GM23338 (cell line): ENCODE measurements at regions not wholly inside any gene's neighbourhood (a gene's known extent, or its start where the extent isn't known, plus 50 kb on each side); places are given as distances from the start of the nearest gene placed in this dataset.

Experiments
- ATAC-seq: fragments of 200-7000 bp; cut with Tn5 transposase; 3 replicates; pipeline ENCODE4 v1.9.1; 2020
- DNase-seq: peaks from one replicate; pipeline ENCODE4 v3.0.0-alpha.2; 2015; ENCODE audit warnings: low spot score
- H2AFZ ChIP-seq: fragments of 200-600 bp; sonication (generic); 2 replicates; pipeline ENCODE4 v1.8.0; 2016; ENCODE audit warnings: antibody characterized with exemption, mild to moderate bottlenecking, moderate library complexity
- H3F3A ChIP-seq: fragments of 200-600 bp; sonication (generic); replicated peaks from 2 replicates; pipeline ENCODE4 v1.8.0; 2017; ENCODE audit warnings: antibody characterized with exemption, mixed run types, low read depth
- H3K27ac ChIP-seq: fragments of 200-600 bp; sonication (generic); 2 replicates; pipeline ENCODE4 v1.6.1; 2016; ENCODE audit warnings: low read depth
- H3K27me3 ChIP-seq: fragments of 200-600 bp; sonication (generic); 2 replicates; pipeline ENCODE4 v1.8.0; 2016; ENCODE audit warnings: mild to moderate bottlenecking, mixed run types, moderate library complexity; ENCODE audit not compliant: insufficient read depth
- H3K36me3 ChIP-seq: fragments of 200-600 bp; sonication (generic); 2 replicates; pipeline ENCODE4 v1.8.0; 2016; ENCODE audit warnings: mild to moderate bottlenecking; ENCODE audit not compliant: insufficient read depth
- H3K4me1 ChIP-seq: fragments of 200-600 bp; sonication (generic); 2 replicates; pipeline ENCODE4 v1.8.0; 2016; ENCODE audit warnings: mild to moderate bottlenecking, moderate library complexity; ENCODE audit not compliant: insufficient read depth
- H3K4me2 ChIP-seq: fragments of 200-600 bp; sonication (generic); 2 replicates; pipeline ENCODE4 v1.7.1; 2017; ENCODE audit warnings: mixed run types
- H3K4me3 ChIP-seq: fragments of 200-600 bp; sonication (generic); 2 replicates; pipeline ENCODE4 v1.6.1; 2016; ENCODE audit warnings: mixed run types
- H3K79me2 ChIP-seq: fragments of 200-600 bp; sonication (generic); replicated peaks from 2 replicates; pipeline ENCODE4 v1.8.0; 2017; ENCODE audit warnings: mild to moderate bottlenecking; ENCODE audit not compliant: insufficient read depth
- H3K9me2 ChIP-seq: fragments of 200-600 bp; sonication (generic); 2 replicates; pipeline ENCODE4 v1.8.0; 2017; ENCODE audit not compliant: insufficient read depth
- H4K20me1 ChIP-seq: fragments of 200-600 bp; sonication (generic); replicated peaks from 2 replicates; pipeline ENCODE4 v1.8.0; 2017; ENCODE audit warnings: mild to moderate bottlenecking; ENCODE audit not compliant: insufficient read depth
- H3K27ac Mint-ChIP-seq: 2 replicates; pipeline ENCODE4 v1.8.0; 2020; ENCODE audit warnings: inconsistent platforms, mild to moderate bottlenecking, moderate library complexity, mixed read lengths
- H3K27me3 Mint-ChIP-seq: 3 replicates; pipeline ENCODE4 v1.8.0; 2022; ENCODE audit warnings: low read depth, mild to moderate bottlenecking, moderate library complexity, mixed read lengths, inconsistent platforms; ENCODE audit not compliant: insufficient read depth, poor library complexity
- H3K36me3 Mint-ChIP-seq: 3 replicates; pipeline ENCODE4 v1.8.0; 2021; ENCODE audit warnings: low read depth, mild to moderate bottlenecking, inconsistent platforms, moderate library complexity, mixed read lengths
- H3K4me1 Mint-ChIP-seq: 3 replicates; pipeline ENCODE4 v1.8.0; 2020; ENCODE audit warnings: mild to moderate bottlenecking, inconsistent platforms, mixed read lengths
- H3K4me3 Mint-ChIP-seq: 3 replicates; pipeline ENCODE4 v1.8.0; 2021; ENCODE audit warnings: moderate library complexity, mild to moderate bottlenecking, inconsistent platforms, mixed read lengths
- H3K9me3 Mint-ChIP-seq: 3 replicates; pipeline ENCODE4 v1.8.0; 2020; ENCODE audit warnings: moderate library complexity, mild to moderate bottlenecking, inconsistent platforms, mixed read lengths
- CTCF ChIP-seq, 2 experiments: fragments of 200-600 bp in 1 of 2; sonication (generic) in 1 of 2; conservative IDR thresholded peaks; 2 replicates each; pipeline versions ENCODE4 v1.5.1 to v1.6.1; 2016 to 2017; ENCODE audit warnings: antibody characterized with exemption in 2 of 2, low read depth in 2 of 2, mild to moderate bottlenecking in 2 of 2, moderate library complexity in 1 of 2
- ETS1 ChIP-seq: IDR thresholded peaks from 2 replicates; pipeline ENCODE4 v1.6.1; 2016; ENCODE audit warnings: antibody characterized with exemption
- JUNB ChIP-seq: IDR thresholded peaks from one replicate; pipeline ENCODE4 v1.6.1; 2016; ENCODE audit warnings: antibody characterized with exemption; ENCODE audit not compliant: unreplicated experiment
- NANOG ChIP-seq: IDR thresholded peaks from 2 replicates; pipeline ENCODE4 v1.6.1; 2016; ENCODE audit warnings: antibody characterized with exemption, borderline replicate concordance
- REST ChIP-seq: IDR thresholded peaks from one replicate; pipeline ENCODE4 v1.6.1; 2018; ENCODE audit warnings: antibody characterized with exemption; ENCODE audit not compliant: unreplicated experiment
- STAT1 ChIP-seq: IDR thresholded peaks from one replicate; pipeline ENCODE4 v1.6.1; 2016; ENCODE audit warnings: antibody characterized with exemption; ENCODE audit not compliant: unreplicated experiment
- ZNF114 ChIP-seq: fragments of 250-450 bp; sonication (Bioruptor Pico); IDR thresholded peaks from 2 replicates; pipeline ENCODE4 v1.5.0; 2020; ENCODE audit warnings: mild to moderate bottlenecking, moderate library complexity

GRCh38 chr20:56723331-56723730 is 94.2 kb downstream of the TFAP2C start:
- Mint-ChIP-seq H3K27me3 (peaks cover 4% of the 10 kb centered on the region), H3K36me3 (no peaks in the 10 kb centered on the region), H3K4me1 (peaks cover 1% of the 10 kb centered on the region; the same call in 1 of the 3 replicates), H3K9me3 (no peaks in the 10 kb centered on the region), H3K27ac (no peak overlapping the region), H3K4me3 (no peak overlapping the region)
- Histone ChIP-seq H3K4me2 (no peak overlapping the region), H3K27ac (no peak overlapping the region), H3K4me1 (no peaks in the 10 kb centered on the region), H3K4me3 (no peak overlapping the region), H3F3A (no peaks in the 10 kb centered on the region), H3K79me2 (no peaks in the 10 kb centered on the region), H3K9me2 (no peaks in the 10 kb centered on the region), H3K36me3 (no peaks in the 10 kb centered on the region; the same call in 1 of the 2 replicates), H4K20me1 (no peaks in the 10 kb centered on the region), H3K27me3 (no peaks in the 10 kb centered on the region), H2AFZ (no peak overlapping the region)
- ATAC-seq: no peak
- no peak for DNase-seq
- TF ChIP-seq REST: no peak

DNA sequence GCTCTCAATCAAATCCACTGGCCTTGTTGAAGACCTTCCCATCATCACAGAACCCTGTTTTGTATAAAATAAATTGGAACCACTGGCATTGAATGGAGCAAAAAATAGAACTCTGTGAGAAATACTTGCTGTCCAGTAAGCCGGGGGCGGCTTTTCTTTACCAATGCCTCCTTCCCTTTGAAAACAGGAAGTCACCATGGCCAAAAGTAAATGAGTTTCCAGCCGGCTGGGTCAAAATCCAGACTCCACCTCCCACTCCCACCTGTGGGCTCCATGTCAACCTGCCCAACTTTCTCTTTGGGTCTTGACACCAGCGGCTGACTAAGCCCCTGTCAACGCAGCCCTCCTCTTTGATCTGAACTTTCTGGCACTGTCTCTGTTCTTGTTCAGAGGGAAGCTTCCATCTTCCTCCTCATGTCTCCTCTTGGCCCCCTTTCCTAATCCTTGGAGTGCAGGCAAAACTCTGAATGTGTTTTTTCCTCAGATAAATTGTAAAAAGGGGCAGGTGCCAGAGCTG is 95.2 kb downstream of the TFAP2C start:
- Histone ChIP-seq H2AFZ (peak overlapping the region; percentile 23; the same call in 1 of the 2 replicates), H3K4me1 (no peaks in the 10 kb centered on the region), H3K79me2 (no peaks in the 10 kb centered on the region), H3K27me3 (no peaks in the 10 kb centered on the region), H3K9me2 (no peaks in the 10 kb centered on the region), H3F3A (no peaks in the 10 kb centered on the region), H3K4me3 (no peak overlapping the region), H3K4me2 (no peak overlapping the region), H4K20me1 (no peaks in the 10 kb centered on the region), H3K27ac (no peak overlapping the region), H3K36me3 (no peaks in the 10 kb centered on the region; the same call in 1 of the 2 replicates)
- DNase-seq: no peak
- Mint-ChIP-seq H3K9me3 (no peaks in the 10 kb centered on the region), H3K27ac (no peak overlapping the region), H3K36me3 (no peaks in the 10 kb centered on the region), H3K4me3 (no peak overlapping the region), H3K27me3 (peaks cover 4% of the 10 kb centered on the region), H3K4me1 (no peaks in the 10 kb centered on the region)
- ATAC-seq: no peak
- no peak for TF ChIP-seq ETS1
- no peak for TF ChIP-seq CTCF (conservative IDR thresholded peaks at IDR 0.05; ENCODE audit: low read depth in 2 of 2)
- TF ChIP-seq NANOG: no peak
- TF ChIP-seq ZNF114: no peak
- no peak for TF ChIP-seq REST
- no peak for TF ChIP-seq STAT1
- no peak for TF ChIP-seq JUNB
